ENCODE measurements at regions not wholly inside any gene's neighbourhood (a gene's known extent, or its start where the extent isn't known, plus 50 kb on each side); places are given as distances from the start of the nearest gene placed in this dataset.
"Not testable (repeated sequence)": the region's sequence is repeated elsewhere in the genome, so short reads cannot be mapped to it uniquely, and the experiment has no call there.

DNA sequence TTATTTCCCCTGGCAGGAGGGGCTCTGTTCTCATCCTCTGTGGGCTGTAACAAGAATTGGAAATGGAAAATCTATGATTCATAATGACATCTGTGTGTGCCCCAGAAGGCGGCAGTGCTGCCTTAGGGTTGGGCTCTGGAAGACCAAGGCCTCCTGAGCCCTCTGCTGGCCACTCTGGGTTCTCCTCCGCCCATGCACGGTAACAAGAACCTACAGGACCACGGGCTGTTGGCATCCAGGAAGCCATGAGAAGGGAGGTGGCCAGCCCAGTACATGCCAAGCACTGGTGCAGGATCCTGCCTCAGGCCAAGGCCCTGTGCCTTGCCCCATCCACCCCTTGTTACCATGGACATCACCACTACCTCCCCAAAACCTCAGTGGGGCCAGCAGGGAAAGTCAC, 454.2 kb downstream of the TP53TG3F start:
- not testable (repeated sequence) for H3K36me3 Mint-ChIP-seq (ENCODE audit: low read depth); H3K27ac Mint-ChIP-seq

DNA sequence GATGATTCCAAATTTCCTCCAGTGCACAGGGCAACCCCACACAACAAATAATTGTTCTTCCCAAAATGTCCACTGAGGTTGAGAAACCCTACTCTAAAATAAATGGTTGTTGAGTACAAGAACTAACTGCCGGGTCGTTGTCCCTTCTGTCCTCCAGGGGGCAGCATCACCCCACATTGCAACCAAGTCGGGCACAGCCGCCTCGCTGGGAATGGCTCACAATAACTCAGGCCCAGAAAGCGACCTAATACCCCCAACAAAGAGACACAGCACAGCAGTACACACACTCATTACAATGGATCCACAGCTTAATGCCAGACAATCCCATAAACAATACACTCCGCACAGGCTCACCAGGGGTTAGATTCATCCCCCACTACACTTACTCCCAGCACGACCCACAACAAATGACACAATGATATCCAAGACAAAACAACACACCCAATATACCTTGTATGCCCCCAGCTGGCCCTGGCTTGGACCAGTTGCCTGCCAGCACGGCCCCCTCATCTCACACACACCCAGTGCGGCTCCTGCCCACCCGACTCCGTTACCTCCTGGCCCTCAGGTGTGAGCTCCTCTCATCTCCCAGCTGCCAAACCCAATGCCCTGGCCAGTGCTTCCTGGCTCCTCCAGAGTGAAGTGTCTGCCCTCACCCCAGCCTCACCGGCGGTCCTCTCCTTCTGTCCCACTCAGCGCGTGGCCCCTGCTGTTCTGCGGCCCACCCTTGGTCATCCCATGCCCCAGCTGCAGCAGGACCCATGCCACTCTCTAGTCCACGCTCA, 461.5 kb downstream of the TP53TG3F start:
- H3K36me3 Mint-ChIP-seq (ENCODE audit: low read depth); H3K27ac Mint-ChIP-seq; H3K27me3 Mint-ChIP-seq; H3K4me1 Mint-ChIP-seq (ENCODE audit: low read depth); intact Hi-C loops (cut with micrococcal nuclease); H3K4me3 Mint-ChIP-seq; H3K9me3 Mint-ChIP-seq: not testable (repeated sequence)

More for the DNA sequence above, 454.2 kb downstream of the TP53TG3F start:
- intact Hi-C loops (cut with micrococcal nuclease); H3K9me3 Mint-ChIP-seq; H3K27me3 Mint-ChIP-seq; H3K4me3 Mint-ChIP-seq; H3K4me1 Mint-ChIP-seq (ENCODE audit: low read depth): not testable (repeated sequence)

GRCh38 chr16:33922914-33923313, 463.5 kb downstream of the TP53TG3F start:
- H3K4me3 Mint-ChIP-seq; H3K36me3 Mint-ChIP-seq (ENCODE audit: low read depth); H3K4me1 Mint-ChIP-seq (ENCODE audit: low read depth); H3K27ac Mint-ChIP-seq; H3K9me3 Mint-ChIP-seq; intact Hi-C loops (cut with micrococcal nuclease); H3K27me3 Mint-ChIP-seq: not testable (repeated sequence)

GRCh38 chr16:33928026-33928425, 468.6 kb downstream of the TP53TG3F start:
- intact Hi-C loops (cut with micrococcal nuclease); H3K4me3 Mint-ChIP-seq; H3K36me3 Mint-ChIP-seq (ENCODE audit: low read depth); H3K27me3 Mint-ChIP-seq; H3K4me1 Mint-ChIP-seq (ENCODE audit: low read depth); H3K9me3 Mint-ChIP-seq; H3K27ac Mint-ChIP-seq: not testable (repeated sequence)

GRCh38 chr16:33932191-33932590, 472.8 kb downstream of the TP53TG3F start:
- H3K27ac Mint-ChIP-seq; intact Hi-C loops (cut with micrococcal nuclease); H3K36me3 Mint-ChIP-seq (ENCODE audit: low read depth); H3K4me1 Mint-ChIP-seq (ENCODE audit: low read depth); H3K27me3 Mint-ChIP-seq; H3K4me3 Mint-ChIP-seq: not testable (repeated sequence)
- H3K9me3 Mint-ChIP-seq, result peaks cover 13% of the 10 kb centered on the region

- H3K4me3 Mint-ChIP-seq; intact Hi-C loops (cut with micrococcal nuclease); H3K4me1 Mint-ChIP-seq (ENCODE audit: low read depth); H3K27me3 Mint-ChIP-seq; H3K36me3 Mint-ChIP-seq (ENCODE audit: low read depth); H3K27ac Mint-ChIP-seq: not testable (repeated sequence)
- peaks cover 13% of the 10 kb centered on the region for H3K9me3 Mint-ChIP-seq
Measured at GRCh38 chr16:33933039-33933438, 473.6 kb downstream of the TP53TG3F start.

GRCh38 chr16:33935766-33936165, 476.4 kb downstream of the TP53TG3F start:
- H3K27ac Mint-ChIP-seq; H3K4me3 Mint-ChIP-seq; H3K36me3 Mint-ChIP-seq (ENCODE audit: low read depth): not testable (repeated sequence)

GRCh38 chr16:33938097-33938496, 478.7 kb downstream of the TP53TG3F start:
- H3K4me3 Mint-ChIP-seq; H3K36me3 Mint-ChIP-seq (ENCODE audit: low read depth); H3K4me1 Mint-ChIP-seq (ENCODE audit: low read depth); H3K27me3 Mint-ChIP-seq; H3K27ac Mint-ChIP-seq; intact Hi-C loops (cut with micrococcal nuclease): not testable (repeated sequence)
- peaks cover 13% of the 10 kb centered on the region for H3K9me3 Mint-ChIP-seq

More at GRCh38 chr16:33935766-33936165, 476.4 kb downstream of the TP53TG3F start:
- intact Hi-C loops (cut with micrococcal nuclease); H3K27me3 Mint-ChIP-seq; H3K4me1 Mint-ChIP-seq (ENCODE audit: low read depth): not testable (repeated sequence)
- H3K9me3 Mint-ChIP-seq, result peaks cover 13% of the 10 kb centered on the region

DNA sequence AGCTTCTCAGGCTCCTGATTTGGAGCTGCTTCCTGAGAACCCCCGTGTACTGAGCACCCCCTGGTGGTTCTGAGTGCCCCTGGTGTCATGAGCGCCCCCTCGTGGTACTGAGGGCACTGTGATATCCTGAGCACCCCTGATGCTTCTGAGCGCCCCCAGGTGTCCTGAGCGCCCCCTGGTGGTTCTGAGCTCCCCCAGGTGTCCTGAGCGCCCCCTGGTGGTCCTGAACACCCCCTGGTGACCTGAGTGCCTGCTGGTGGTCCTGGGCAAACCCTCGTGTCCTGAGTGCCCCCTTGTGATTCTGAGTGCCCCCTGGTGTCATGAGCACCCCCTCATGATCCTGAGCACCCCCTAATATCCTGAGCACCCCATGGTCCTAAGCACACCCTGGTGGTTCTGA, 502.1 kb downstream of the TP53TG3F start:
- H3K27ac Mint-ChIP-seq; H3K4me1 Mint-ChIP-seq (ENCODE audit: low read depth); H3K36me3 Mint-ChIP-seq (ENCODE audit: low read depth); H3K27me3 Mint-ChIP-seq; H3K4me3 Mint-ChIP-seq; intact Hi-C loops (cut with micrococcal nuclease); H3K9me3 Mint-ChIP-seq: not testable (repeated sequence)

GRCh38 chr16:33965534-33965933, 506.1 kb downstream of the TP53TG3F start:
- H3K4me1 Mint-ChIP-seq (ENCODE audit: low read depth); H3K27me3 Mint-ChIP-seq; H3K27ac Mint-ChIP-seq; H3K9me3 Mint-ChIP-seq; H3K36me3 Mint-ChIP-seq (ENCODE audit: low read depth); intact Hi-C loops (cut with micrococcal nuclease); H3K4me3 Mint-ChIP-seq: not testable (repeated sequence)

DNA sequence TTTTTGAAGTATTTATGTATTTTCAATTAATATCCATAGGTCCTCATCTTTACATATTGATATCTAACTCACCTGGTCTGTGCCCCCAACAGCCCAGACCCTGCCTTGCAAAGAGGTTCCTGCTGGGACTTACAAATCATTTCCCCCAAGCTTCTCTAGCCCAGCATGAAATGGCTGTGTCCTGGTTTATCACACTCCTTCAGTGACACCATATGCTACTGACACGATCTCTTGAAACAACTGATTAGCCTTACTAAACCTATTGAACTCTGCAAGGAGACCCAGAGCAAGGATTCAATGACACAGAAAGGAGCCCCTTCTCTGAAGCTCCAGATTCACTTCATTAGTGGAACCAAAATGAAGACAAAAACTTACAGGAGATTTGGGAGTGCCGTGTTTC, 507.4 kb downstream of the TP53TG3F start:
- H3K9me3 Mint-ChIP-seq; H3K4me3 Mint-ChIP-seq; H3K4me1 Mint-ChIP-seq (ENCODE audit: low read depth); H3K27ac Mint-ChIP-seq; intact Hi-C loops (cut with micrococcal nuclease); H3K27me3 Mint-ChIP-seq; H3K36me3 Mint-ChIP-seq (ENCODE audit: low read depth): not testable (repeated sequence)

DNA sequence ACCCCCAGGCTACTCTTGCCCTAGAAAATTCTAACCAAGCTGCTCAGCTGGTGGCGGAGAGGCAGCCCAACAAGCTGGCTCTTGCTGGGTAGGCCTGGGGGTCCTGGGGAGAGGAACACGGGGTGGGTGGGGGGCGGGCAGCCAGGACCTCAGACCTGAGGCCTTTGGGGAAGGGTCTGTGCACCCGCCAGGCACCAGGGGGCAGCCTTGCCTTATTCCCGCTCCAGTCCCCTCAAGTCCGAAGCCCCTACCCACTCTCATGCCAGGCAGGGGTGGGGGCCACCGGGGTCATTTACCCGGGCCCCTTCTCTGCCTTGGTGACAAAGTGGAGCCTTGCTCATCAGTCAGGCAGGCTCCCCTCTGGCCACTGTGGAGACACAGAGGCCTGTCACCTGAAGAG, 515.1 kb downstream of the TP53TG3F start:
- H3K27ac Mint-ChIP-seq; H3K27me3 Mint-ChIP-seq; H3K4me1 Mint-ChIP-seq (ENCODE audit: low read depth); H3K9me3 Mint-ChIP-seq; H3K36me3 Mint-ChIP-seq (ENCODE audit: low read depth); H3K4me3 Mint-ChIP-seq; intact Hi-C loops (cut with micrococcal nuclease): not testable (repeated sequence)

DNA sequence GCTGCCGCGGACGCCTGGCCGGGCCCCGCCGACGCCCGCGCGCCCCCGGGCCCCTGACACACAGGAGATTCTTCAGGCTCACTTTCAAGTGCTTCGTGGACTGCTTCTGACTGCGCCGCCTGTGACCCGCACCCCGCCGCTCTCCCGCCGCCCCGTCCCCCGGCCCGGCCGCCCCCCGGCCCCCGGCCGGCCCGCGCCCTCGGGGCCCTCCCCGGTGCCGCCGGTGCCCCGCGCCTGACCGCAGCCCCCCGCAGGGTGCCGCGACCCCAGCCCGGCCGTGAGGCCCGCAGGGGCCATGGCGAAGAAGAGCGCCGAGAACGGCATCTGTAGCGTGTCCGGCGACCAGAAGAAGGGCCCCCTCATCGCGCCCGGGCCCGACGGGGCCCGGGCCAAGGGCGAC, 516.3 kb downstream of the TP53TG3F start:
- H3K27ac Mint-ChIP-seq; H3K4me3 Mint-ChIP-seq; H3K27me3 Mint-ChIP-seq; H3K9me3 Mint-ChIP-seq; intact Hi-C loops (cut with micrococcal nuclease); H3K36me3 Mint-ChIP-seq (ENCODE audit: low read depth); H3K4me1 Mint-ChIP-seq (ENCODE audit: low read depth): not testable (repeated sequence)

DNA sequence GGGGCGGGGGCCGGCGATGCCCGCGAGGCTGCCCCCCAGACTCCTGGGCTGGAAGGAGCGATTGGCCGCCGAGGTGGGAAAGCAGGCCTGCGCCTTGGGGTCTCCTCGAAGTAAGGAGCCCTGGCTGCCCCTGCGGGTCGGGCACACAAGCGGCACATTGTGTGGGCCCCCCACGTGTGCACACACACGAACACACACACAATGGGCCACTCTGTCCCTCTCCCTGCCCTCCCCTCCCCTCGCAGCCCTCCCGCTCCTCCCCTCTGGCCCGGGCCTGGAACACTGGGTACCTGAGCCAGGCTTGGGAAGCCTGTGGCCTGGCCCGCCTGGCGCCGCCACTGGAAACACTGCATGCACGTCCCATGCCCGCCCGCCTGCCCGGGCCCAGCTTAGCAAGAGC, 517.1 kb downstream of the TP53TG3F start:
- intact Hi-C loops (cut with micrococcal nuclease); H3K27ac Mint-ChIP-seq; H3K36me3 Mint-ChIP-seq (ENCODE audit: low read depth); H3K4me1 Mint-ChIP-seq (ENCODE audit: low read depth); H3K4me3 Mint-ChIP-seq; H3K27me3 Mint-ChIP-seq; H3K9me3 Mint-ChIP-seq: not testable (repeated sequence)

DNA sequence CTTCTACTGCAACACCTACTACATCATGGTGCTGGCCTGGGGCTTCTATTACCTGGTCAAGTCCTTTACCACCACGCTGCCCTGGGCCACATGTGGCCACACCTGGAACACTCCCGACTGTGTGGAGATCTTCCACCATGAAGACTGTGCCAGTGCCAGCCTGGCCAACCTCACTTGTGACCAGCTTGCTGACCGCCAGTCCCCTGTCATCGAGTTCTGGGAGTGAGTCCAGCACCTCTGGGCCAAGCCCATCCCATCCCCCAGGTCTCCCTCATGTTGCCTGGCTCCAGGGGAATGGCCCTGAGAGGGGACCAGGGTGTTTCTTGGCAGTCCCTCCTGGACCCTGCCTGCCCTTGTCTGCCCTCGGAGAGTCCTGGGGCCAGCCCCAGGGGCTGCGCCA, 519.4 kb downstream of the TP53TG3F start:
- H3K27me3 Mint-ChIP-seq; H3K27ac Mint-ChIP-seq; H3K4me3 Mint-ChIP-seq; H3K36me3 Mint-ChIP-seq (ENCODE audit: low read depth); H3K9me3 Mint-ChIP-seq; intact Hi-C loops (cut with micrococcal nuclease); H3K4me1 Mint-ChIP-seq (ENCODE audit: low read depth): not testable (repeated sequence)
